Fibroblast of the aortic adventitia (primary cell): ENCODE measurements at regions not wholly inside any gene's neighbourhood (a gene's known extent, or its start where the extent isn't known, plus 50 kb on each side); places are given as distances from the start of the nearest gene placed in this dataset.
A peak's percentile ranks its signal among the peaks of the same experiment; 100 is the strongest.

Source experiments
- DNase-seq: peaks from one replicate; pipeline ENCODE4 v3.0.0-alpha.2; 2010; ENCODE audit warnings: low read depth
- H3K4me3 ChIP-seq: 2 replicates; pipeline ENCODE4 v1.5.1; 2011; ENCODE audit warnings: low read depth, mild to moderate bottlenecking, control low read depth, low read length, moderate library complexity
- CTCF ChIP-seq: IDR thresholded peaks from 2 replicates; pipeline ENCODE4 v1.5.1; 2011; ENCODE audit warnings: mild to moderate bottlenecking, low read length, control low read depth, inconsistent platforms; ENCODE audit not compliant: insufficient read depth

- DNase-seq: peak; percentile 30
- no peak for TF ChIP-seq CTCF
- no peak overlapping the region for H3K4me3 ChIP-seq
Observed at GRCh38 chr7:17520941-17521340, 222.5 kb downstream of the AHR start.

GRCh38 chr7:17521437-17521836 is 223.0 kb downstream of the AHR start:
- peak; percentile 77 for DNase-seq
- no peak overlapping the region for H3K4me3 ChIP-seq
- TF ChIP-seq CTCF: no peak

- H3K4me3 ChIP-seq: no peak overlapping the region
- TF ChIP-seq CTCF: no peak
- DNase-seq: peak; percentile 94
Observed at GRCh38 chr7:17523813-17524739, 225.6 kb downstream of the AHR start.

GRCh38 chr7:17524746-17525145 is 226.3 kb downstream of the AHR start:
- TF ChIP-seq CTCF: no peak
- no peak overlapping the region for H3K4me3 ChIP-seq
- DNase-seq: peak; percentile 58

GRCh38 chr7:17526621-17527020 is 228.2 kb downstream of the AHR start:
- DNase-seq: peak; percentile 34
- no peak overlapping the region for H3K4me3 ChIP-seq
- TF ChIP-seq CTCF: no peak

- no peak for DNase-seq
- no peak for TF ChIP-seq CTCF
- H3K4me3 ChIP-seq: no peak overlapping the region
Observed at GRCh38 chr7:17528636-17529035, 230.2 kb downstream of the AHR start.
